H1 (cell line): ENCODE measurements at regions not wholly inside any gene's neighbourhood (a gene's known extent, or its start where the extent isn't known, plus 50 kb on each side); places are given as distances from the start of the nearest gene placed in this dataset.
A peak's percentile ranks its signal among the peaks of the same experiment; 100 is the strongest.

Experiments
- CTCF ChIA-PET: fragments of 300-600 bp; sonication (Branson Sonifier 250); formaldehyde crosslinking; loops from one replicate; lab custom pipeline; 2021; ENCODE audit not compliant: partially characterized antibody; lab: Charles Lee
- POLR2A ChIA-PET: fragments of 300-600 bp; sonication (Branson Sonifier 250); formaldehyde crosslinking; loops from one replicate; lab custom pipeline; 2021; ENCODE audit warnings: inconsistent platforms; ENCODE audit not compliant: partially characterized antibody; lab: Charles Lee
- DNase-seq, 2 experiments: peaks; one replicate each; pipeline versions ENCODE4 v3.0.0 to v3.0.0-alpha.2; 2010 to 2022; ENCODE audit warnings: low spot score in 2 of 2, low read depth in 1 of 2, mixed read lengths in 1 of 2
- FAIRE-seq: peaks from 2 replicates; lab custom pipeline; 2011; peaks lifted over from hg19 to GRCh38; lab: Jason Lieb, UNC
- H2AFZ ChIP-seq: 2 replicates; pipeline ENCODE4 v1.8.1; 2012; ENCODE audit warnings: low read length, inconsistent platforms
- H2AK5ac ChIP-seq: 2 replicates; pipeline ENCODE4 v1.6.1; 2013; ENCODE audit warnings: low read depth, low read length
- H2BK120ac ChIP-seq: replicated peaks from 2 replicates; pipeline ENCODE3; 2013; ENCODE audit warnings: low read depth, low read length, inconsistent platforms
- H2BK12ac ChIP-seq: 2 replicates; pipeline ENCODE4 v1.6.1; 2013; ENCODE audit warnings: low read depth, low read length
- H2BK15ac ChIP-seq: 2 replicates; pipeline ENCODE4 v1.6.1; 2013; ENCODE audit warnings: low read length
- H2BK20ac ChIP-seq: 2 replicates; pipeline ENCODE4 v1.6.1; 2013; ENCODE audit warnings: low read length
- H2BK5ac ChIP-seq: 2 replicates; pipeline ENCODE4 v1.6.1; 2013; ENCODE audit warnings: low read depth, low read length
- H3K14ac ChIP-seq: 2 replicates; pipeline ENCODE4 v1.6.1; 2013; ENCODE audit warnings: inconsistent platforms; ENCODE audit not compliant: insufficient read length
- H3K18ac ChIP-seq: 2 replicates; pipeline ENCODE4 v1.6.1; 2013; ENCODE audit warnings: low read length; ENCODE audit errors: extremely low read depth
- H3K23ac ChIP-seq: 2 replicates; pipeline ENCODE4 v1.6.1; 2013; ENCODE audit warnings: inconsistent platforms; ENCODE audit not compliant: insufficient read length
- H3K23me2 ChIP-seq: 2 replicates; pipeline ENCODE4 v1.6.1; 2013; ENCODE audit warnings: low read depth, low read length
- H3K27ac ChIP-seq: 2 replicates; pipeline ENCODE4 v1.6.1; 2011; ENCODE audit warnings: low read depth, low read length, inconsistent platforms
- H3K27me3 ChIP-seq, 4 experiments: replicated peaks in 1 of 4; 1 replicate in 1 of 4; 2 replicates in 3 of 4; pipeline versions ENCODE4 v1.6.1 to v1.8.1; 2011 to 2013; ENCODE audit warnings: low read length in 3 of 4, mild to moderate bottlenecking in 3 of 4, inconsistent platforms in 2 of 4, mixed read lengths in 2 of 4, moderate library complexity in 1 of 4; ENCODE audit not compliant: control insufficient read depth in 3 of 4, insufficient read depth in 3 of 4; ENCODE audit errors: extremely low read depth in 1 of 4
- H3K36me3 ChIP-seq, 4 experiments: 2 replicates each; pipeline versions ENCODE4 v1.6.1 to v1.8.1; 2011 to 2013; ENCODE audit warnings: mild to moderate bottlenecking in 4 of 4, low read length in 3 of 4, moderate library complexity in 2 of 4, control low read depth in 1 of 4, inconsistent platforms in 1 of 4; ENCODE audit not compliant: insufficient read depth in 4 of 4, control insufficient read depth in 2 of 4
- H3K4ac ChIP-seq: replicated peaks from 2 replicates; pipeline ENCODE3; 2013; ENCODE audit warnings: low read length, low read depth, mixed read lengths, inconsistent platforms; ENCODE audit not compliant: insufficient read length
- H3K4me1 ChIP-seq, 4 experiments: replicated peaks in 1 of 4; 1 replicate in 1 of 4; 2 replicates in 3 of 4; pipeline versions ENCODE4 v1.6.1 to v1.8.1; 2011 to 2013; ENCODE audit warnings: low read length in 3 of 4, inconsistent platforms in 2 of 4, mixed read lengths in 1 of 4; ENCODE audit not compliant: insufficient read depth in 4 of 4, control insufficient read depth in 3 of 4
- H3K4me2 ChIP-seq, 2 experiments: 2 replicates each; pipeline versions ENCODE4 v1.6.1 to v1.8.1; 2011 to 2013; ENCODE audit warnings: low read depth in 2 of 2, low read length in 2 of 2, control low read depth in 1 of 2, inconsistent platforms in 1 of 2, mild to moderate bottlenecking in 1 of 2; ENCODE audit not compliant: insufficient read depth in 1 of 2
- H3K4me3 ChIP-seq, 4 experiments: fragments of 200-600, 300-600 bp in 1 of 4; sonication (generic), shearing (Covaris generic), sonication (Bioruptor Twin) in 1 of 4; 2 replicates each; pipeline versions ENCODE4 v1.5.1 to v1.8.1; 2011 to 2016; ENCODE audit warnings: low read length in 4 of 4, low read depth in 3 of 4, control low read depth in 2 of 4, inconsistent platforms in 2 of 4, mild to moderate bottlenecking in 2 of 4, mixed read lengths in 1 of 4, moderate library complexity in 1 of 4; ENCODE audit not compliant: insufficient read depth in 2 of 4; ENCODE audit errors: extremely low read depth in 1 of 4
- H3K56ac ChIP-seq: replicated peaks from 2 replicates; pipeline ENCODE3; 2013; ENCODE audit warnings: low read depth, mild to moderate bottlenecking, mixed read lengths, low read length, inconsistent platforms; ENCODE audit not compliant: insufficient read length
- H3K79me1 ChIP-seq: 2 replicates; pipeline ENCODE4 v1.6.1; 2013; ENCODE audit warnings: low read depth, low read length, control low read depth
- H3K79me2 ChIP-seq, 2 experiments: 2 replicates each; pipeline versions ENCODE4 v1.6.1 to v1.8.1; 2012 to 2013; ENCODE audit warnings: low read length in 2 of 2, mild to moderate bottlenecking in 2 of 2, inconsistent platforms in 1 of 2; ENCODE audit not compliant: insufficient read depth in 2 of 2, control insufficient read depth in 1 of 2
- H3K9ac ChIP-seq, 4 experiments: replicated peaks in 1 of 4; 1 replicate in 1 of 4; 2 replicates in 3 of 4; pipeline versions ENCODE4 v1.6.1 to v1.8.1; 2011 to 2013; ENCODE audit warnings: low read depth in 3 of 4, low read length in 3 of 4, control low read depth in 2 of 4, mild to moderate bottlenecking in 2 of 4, moderate library complexity in 2 of 4, inconsistent platforms in 1 of 4; ENCODE audit errors: extremely low read depth in 1 of 4
- H3K9me3 ChIP-seq, 2 experiments: 2 replicates each; pipeline versions ENCODE4 v1.6.1 to v1.8.1; 2012 to 2013; ENCODE audit warnings: mild to moderate bottlenecking in 2 of 2, moderate library complexity in 2 of 2, control low read depth in 1 of 2, inconsistent platforms in 1 of 2, low read depth in 1 of 2, low read length in 1 of 2, mixed read lengths in 1 of 2; ENCODE audit not compliant: insufficient read depth in 2 of 2
- H4K20me1 ChIP-seq, 2 experiments: replicated peaks in 1 of 2; 2 replicates each; pipeline versions ENCODE3 to v1.8.1; 2011 to 2013; ENCODE audit warnings: inconsistent platforms in 2 of 2, low read length in 2 of 2, mild to moderate bottlenecking in 1 of 2; ENCODE audit not compliant: insufficient read depth in 2 of 2, control insufficient read depth in 1 of 2
- H4K5ac ChIP-seq: 2 replicates; pipeline ENCODE4 v1.6.1; 2013; ENCODE audit warnings: low read length, low read depth, mixed read lengths, inconsistent platforms; ENCODE audit not compliant: insufficient read length
- H4K8ac ChIP-seq: 2 replicates; pipeline ENCODE4 v1.8.0; 2013; ENCODE audit warnings: mild to moderate bottlenecking, moderate library complexity, low read length, inconsistent platforms; ENCODE audit not compliant: insufficient read depth; ENCODE audit errors: extremely low read depth
- H4K91ac ChIP-seq: replicated peaks from 2 replicates; pipeline ENCODE3; 2013; ENCODE audit warnings: low read length, mixed read lengths, inconsistent platforms; ENCODE audit not compliant: insufficient read length
- ATF3 ChIP-seq: IDR thresholded peaks from 2 replicates; pipeline ENCODE4 v1.6.1; 2011; ENCODE audit warnings: low read depth, mild to moderate bottlenecking, low read length; ENCODE audit not compliant: insufficient read depth
- CEBPB ChIP-seq: IDR thresholded peaks from 2 replicates; pipeline ENCODE4 v1.6.1; 2012; ENCODE audit warnings: low read depth, low read length
- CHD1 ChIP-seq: IDR thresholded peaks from 2 replicates; pipeline ENCODE4 v1.6.1; 2012; ENCODE audit warnings: low read depth, low read length, improper control_type of control experiment
- CTCF ChIP-seq, 3 experiments: IDR thresholded peaks; 1 replicate in 2 of 3; 2 replicates in 1 of 3; pipeline versions ENCODE4 v1.5.1 to v1.6.1; 2011; ENCODE audit warnings: low read length in 3 of 3, mild to moderate bottlenecking in 3 of 3, inconsistent platforms in 2 of 3, low read depth in 1 of 3, moderate library complexity in 1 of 3; ENCODE audit not compliant: insufficient read depth in 1 of 3; ENCODE audit errors: control extremely low read depth in 1 of 3
- JUN ChIP-seq: IDR thresholded peaks from 2 replicates; pipeline ENCODE4 v1.6.1; 2011; ENCODE audit warnings: low read depth, mild to moderate bottlenecking, improper control_type of control experiment, low read length
- KDM1A ChIP-seq: fragments of 200-600, 300-600 bp; sonication (generic); IDR thresholded peaks from 2 replicates; pipeline ENCODE4 v1.7.1; 2016; ENCODE audit warnings: mild to moderate bottlenecking, low read length, borderline replicate concordance
- POU5F1 ChIP-seq: IDR thresholded peaks from 2 replicates; pipeline ENCODE4 v1.6.1; 2011; ENCODE audit warnings: low read depth, mild to moderate bottlenecking, low read length, moderate library complexity
- RFX5 ChIP-seq: IDR thresholded peaks from 2 replicates; pipeline ENCODE4 v1.6.1; 2011; ENCODE audit warnings: low read depth, low read length, improper control_type of control experiment, borderline replicate concordance
- SIN3A ChIP-seq, 2 experiments: IDR thresholded peaks in 1 of 2; conservative IDR thresholded peaks in 1 of 2; 2 replicates each; pipeline ENCODE4 v1.6.1; 2011 to 2012; ENCODE audit warnings: low read length in 2 of 2, improper control_type of control experiment in 1 of 2, low read depth in 1 of 2, mild to moderate bottlenecking in 1 of 2
- SP4 ChIP-seq: IDR thresholded peaks from 2 replicates; pipeline ENCODE4 v1.6.1; 2012; ENCODE audit warnings: low read length, inconsistent platforms
- TEAD4 ChIP-seq: IDR thresholded peaks from 2 replicates; pipeline ENCODE4 v1.6.1; 2012; ENCODE audit warnings: low read depth, low read length, inconsistent platforms, mixed read lengths
- WGBS, 2 experiments: shearing (Covaris generic) in 1 of 2; methylation state at CpG; one replicate each; pipeline versions ENCODE4 v1.1.6 to v1.1.7; 2013 to 2015; ENCODE audit warnings: low lambda C conversion rate in 2 of 2, mixed read lengths in 2 of 2, inconsistent platforms in 1 of 2, low coverage in 1 of 2, missing lambda C conversion rate in 1 of 2; ENCODE audit not compliant: insufficient replicate concordance in 2 of 2, insufficient coverage in 1 of 2, insufficient read length in 1 of 2; ENCODE audit errors: extremely low coverage in 1 of 2, missing lambda C conversion rate in 1 of 2; 5-methylcytosine and 5-hydroxymethylcytosine counted together

GRCh38 chr9:135330307-135330631, 149.3 kb upstream of the PPP1R26 start:
- Histone ChIP-seq H2BK20ac (no peak overlapping the region), H3K79me1 (no peaks in the 10 kb centered on the region), H3K23me2 (peaks cover 10% of the 10 kb centered on the region; the same call in 1 of the 2 replicates), H2BK15ac (no peak overlapping the region; the same call in 1 of the 2 replicates), H3K9me3 (peaks cover 13 to 15% of the 10 kb centered on the region in 2 experiments; a peak in 3 of 4 replicates), H3K9ac (no peak overlapping the region), H3K4ac (no peak overlapping the region), H3K27me3 (0 out of 7 replicates have a peak, but pooled peaks cover 0 to 3% (median 0%) of the 10 kb centered on the region in 4 experiments), H3K4me3 (no peak overlapping the region), H3K14ac (no peak overlapping the region), H3K18ac (no peak overlapping the region), H3K27ac (no peak overlapping the region; the same call in 1 of the 2 replicates), H4K20me1 (peaks cover 0 to 4% of the 10 kb centered on the region in 2 experiments), H4K8ac (no peak overlapping the region), H3K4me1 (peaks cover 0 to 5% (median 0%) of the 10 kb centered on the region in 4 experiments; a peak in 1 of 7 replicates), H2AK5ac (no peak overlapping the region), H2BK120ac (no peak overlapping the region), H2BK12ac (no peak overlapping the region), H3K56ac (no peak overlapping the region), H4K91ac (peak overlapping the region; percentile 45), H3K79me2 (no peaks in the 10 kb centered on the region), H3K23ac (no peak overlapping the region), H2BK5ac (peak overlapping the region; percentile 46; the same call in 1 of the 2 replicates), H3K4me2 (no peak overlapping the region), H4K5ac (no peak overlapping the region), H3K36me3 (no peaks in the 10 kb centered on the region), H2AFZ (no peak overlapping the region)
- WGBS, 2 experiments: 91% methylated on average over 6 of the region's 6 CpGs; no CpG with 5 or more reads in 1 of the 2 experiments
- CTCF ChIA-PET: interaction anchor here (0.9 kb wide), 1 partner anchor 39 kb away, joined by 3 read pairs; no protein-coding TSS in a partner anchor
- FAIRE-seq (no peak), DNase-seq (peak in 1 of 2 experiments; percentile 37)
- TF ChIP-seq CEBPB: no peak
- no peak for TF ChIP-seq ATF3
- TF ChIP-seq POU5F1: no peak
- TF ChIP-seq SP4: no peak
- TF ChIP-seq RFX5: no peak
- no peak for TF ChIP-seq CTCF (IDR thresholded peaks at IDR 0.05; ENCODE audit: control extremely low read depth in 1 of 3, insufficient read depth in 1 of 3, low read depth in 1 of 3, low read length in 3 of 3)
- TF ChIP-seq TEAD4: no peak
- no peak for TF ChIP-seq SIN3A (conservative IDR thresholded peaks at IDR 0.05 in 1 of 2, IDR thresholded peaks at IDR 0.05 in 1 of 2; ENCODE audit: low read depth in 1 of 2, low read length in 2 of 2)
- TF ChIP-seq CHD1: no peak
- TF ChIP-seq KDM1A: no peak
- TF ChIP-seq JUN: no peak
- POLR2A ChIA-PET: no interaction called here
